Neural progenitor cell (in vitro differentiated cells): ENCODE measurements at regions not wholly inside any gene's neighbourhood (a gene's known extent, or its start where the extent isn't known, plus 50 kb on each side); places are given as distances from the start of the nearest gene placed in this dataset.

Experiments used
- DNase-seq: peaks from one replicate; pipeline ENCODE4 v3.0.0-alpha.2; 2016; ENCODE audit warnings: low spot score
- H2AFZ ChIP-seq: fragments of 200-600 bp; sonication (generic); replicated peaks from 2 replicates; pipeline ENCODE4 v1.6.1; 2016; ENCODE audit warnings: antibody characterized with exemption
- H3F3A ChIP-seq: fragments of 200-600 bp; sonication (generic); 2 replicates; pipeline ENCODE4 v1.6.1; 2016; ENCODE audit warnings: antibody characterized with exemption, low read depth
- H3K27ac ChIP-seq: fragments of 200-600 bp; sonication (generic); 2 replicates; pipeline ENCODE4 v1.5.1; 2016; ENCODE audit warnings: mild to moderate bottlenecking
- H3K27me3 ChIP-seq: fragments of 200-600 bp; sonication (generic); 2 replicates; pipeline ENCODE4 v1.6.1; 2016; ENCODE audit warnings: mild to moderate bottlenecking, moderate library complexity
- H3K36me3 ChIP-seq: fragments of 200-600 bp; sonication (generic); 2 replicates; pipeline ENCODE4 v1.5.1; 2016
- H3K4me1 ChIP-seq: fragments of 200-600 bp; sonication (generic); 2 replicates; pipeline ENCODE4 v1.6.1; 2016; ENCODE audit warnings: mixed run types
- H3K4me2 ChIP-seq: fragments of 200-600 bp; sonication (generic); 2 replicates; pipeline ENCODE4 v1.6.1; 2016
- H3K4me3 ChIP-seq: fragments of 200-600 bp; sonication (generic); 2 replicates; pipeline ENCODE4 v1.5.1; 2016
- H3K79me2 ChIP-seq: fragments of 200-600 bp; sonication (generic); 2 replicates; pipeline ENCODE4 v1.6.1; 2016; ENCODE audit warnings: low read depth
- H3K9ac ChIP-seq: fragments of 200-600 bp; sonication (generic); 2 replicates; pipeline ENCODE4 v1.6.1; 2016
- H3K9me3 ChIP-seq: fragments of 200-600 bp; sonication (generic); 2 replicates; pipeline ENCODE4 v1.5.1; 2016; ENCODE audit warnings: low read depth
- H4K20me1 ChIP-seq: fragments of 200-600 bp; sonication (generic); 2 replicates; pipeline ENCODE4 v1.6.1; 2016; ENCODE audit warnings: low read depth
- H3K27ac Mint-ChIP-seq: 3 replicates; pipeline ENCODE4 v1.8.0; 2021; ENCODE audit warnings: mixed read lengths
- H3K27me3 Mint-ChIP-seq: 2 replicates; pipeline ENCODE4 v1.8.0; 2022; ENCODE audit warnings: low read depth, mild to moderate bottlenecking, inconsistent platforms, moderate library complexity, mixed read lengths; ENCODE audit not compliant: insufficient read depth
- H3K36me3 Mint-ChIP-seq: 3 replicates; pipeline ENCODE4 v1.8.0; 2021; ENCODE audit warnings: mixed read lengths
- H3K4me1 Mint-ChIP-seq: 3 replicates; pipeline ENCODE4 v1.8.0; 2021; ENCODE audit warnings: mixed read lengths
- H3K4me3 Mint-ChIP-seq: 3 replicates; pipeline ENCODE4 v1.8.0; 2021; ENCODE audit warnings: mild to moderate bottlenecking, moderate library complexity, mixed read lengths
- H3K9me3 Mint-ChIP-seq: 3 replicates; pipeline ENCODE4 v1.8.0; 2020; ENCODE audit warnings: mixed read lengths
- CTCF ChIP-seq: fragments of 200-600 bp; sonication (generic); IDR thresholded peaks from 2 replicates; pipeline ENCODE4 v1.5.1; 2017; ENCODE audit warnings: antibody characterized with exemption, mild to moderate bottlenecking
- EZH2 ChIP-seq: fragments of 200-600 bp; sonication (generic); IDR thresholded peaks from 2 replicates; pipeline ENCODE4 v1.6.1; 2017; ENCODE audit warnings: antibody characterized with exemption, mild to moderate bottlenecking, moderate library complexity
- EZH2phosphoT487 ChIP-seq: fragments of 200-600 bp; sonication (generic); IDR thresholded peaks from 2 replicates; pipeline ENCODE4 v1.6.1; 2017; ENCODE audit warnings: antibody characterized with exemption

- H3K36me3 Mint-ChIP-seq, result no peaks in the 10 kb centered on the region
- H3F3A ChIP-seq, result no peaks in the 10 kb centered on the region
- DNase-seq, result peak; percentile 11
These were observed 325.9 kb upstream of the PABPC5 start for GRCh38 chrX:91108761-91109160.

GRCh38 chrX:91122151-91122694 is 312.4 kb upstream of the PABPC5 start:
- no peaks in the 10 kb centered on the region for H3K27me3 Mint-ChIP-seq

More at GRCh38 chrX:91108761-91109160, 325.9 kb upstream of the PABPC5 start:
- no peaks in the 10 kb centered on the region for H3K36me3 ChIP-seq
- Mint-ChIP-seq H3K9me3 (peaks cover 13% of the 10 kb centered on the region), H3K4me3 (no peak overlapping the region), H3K4me1 (peaks cover 3% of the 10 kb centered on the region), H3K27me3 (no peaks in the 10 kb centered on the region), H3K27ac (no peak overlapping the region)
- H3K27me3 ChIP-seq, result no peaks in the 10 kb centered on the region
- no peak overlapping the region for H3K4me3 ChIP-seq
- no peak overlapping the region for H3K9ac ChIP-seq
- H4K20me1 ChIP-seq, result no peaks in the 10 kb centered on the region
- no peak overlapping the region for H3K4me2 ChIP-seq
- peak overlapping the region; percentile 26 for H2AFZ ChIP-seq
- TF ChIP-seq EZH2phosphoT487 (no peak), CTCF (no peak)
- H3K9me3 ChIP-seq, result no peaks in the 10 kb centered on the region
- H3K27ac ChIP-seq, result no peak overlapping the region
- no peaks in the 10 kb centered on the region for H3K4me1 ChIP-seq
- no peaks in the 10 kb centered on the region for H3K79me2 ChIP-seq

GRCh38 chrX:91137883-91138282 is 296.8 kb upstream of the PABPC5 start:
- no peak for DNase-seq
- no peaks in the 10 kb centered on the region for H3K79me2 ChIP-seq
- H3K9ac ChIP-seq, result no peak overlapping the region
- no peak overlapping the region for H3K27ac ChIP-seq
- Mint-ChIP-seq H3K4me1 (no peaks in the 10 kb centered on the region), H3K4me3 (no peak overlapping the region), H3K27ac (no peak overlapping the region), H3K36me3 (no peaks in the 10 kb centered on the region), H3K27me3 (no peaks in the 10 kb centered on the region), H3K9me3 (peaks cover 3% of the 10 kb centered on the region)
- no peaks in the 10 kb centered on the region for H3K36me3 ChIP-seq
- H4K20me1 ChIP-seq, result no peaks in the 10 kb centered on the region
- no peaks in the 10 kb centered on the region for H3K27me3 ChIP-seq
- H3K4me1 ChIP-seq, result no peaks in the 10 kb centered on the region
- H2AFZ ChIP-seq, result no peak overlapping the region
- no peak overlapping the region for H3K4me3 ChIP-seq
- no peaks in the 10 kb centered on the region for H3K9me3 ChIP-seq
- H3K4me2 ChIP-seq, result no peak overlapping the region
- TF ChIP-seq EZH2 (no peak), CTCF (no peak), EZH2phosphoT487 (no peak)
- no peaks in the 10 kb centered on the region for H3F3A ChIP-seq

More at GRCh38 chrX:91122151-91122694, 312.4 kb upstream of the PABPC5 start:
- H3K27ac ChIP-seq, result no peak overlapping the region
- no peak overlapping the region for H3K4me3 ChIP-seq
- H3K36me3 ChIP-seq, result no peaks in the 10 kb centered on the region
- no peak for TF ChIP-seq EZH2phosphoT487
- no peak for TF ChIP-seq EZH2
- TF ChIP-seq CTCF, result no peak
- H2AFZ ChIP-seq, result no peak overlapping the region
- no peak overlapping the region for H3K4me2 ChIP-seq
- H3K79me2 ChIP-seq, result no peaks in the 10 kb centered on the region
- no peak for DNase-seq
- H3K4me1 ChIP-seq, result no peaks in the 10 kb centered on the region
- Mint-ChIP-seq H3K27ac (no peak overlapping the region), H3K9me3 (peaks cover 5% of the 10 kb centered on the region), H3K4me3 (no peak overlapping the region), H3K4me1 (peaks cover 10% of the 10 kb centered on the region), H3K36me3 (no peaks in the 10 kb centered on the region)
- no peaks in the 10 kb centered on the region for H3K27me3 ChIP-seq
- H3F3A ChIP-seq, result no peaks in the 10 kb centered on the region
- H3K9ac ChIP-seq, result no peak overlapping the region
- no peaks in the 10 kb centered on the region for H4K20me1 ChIP-seq
- no peaks in the 10 kb centered on the region for H3K9me3 ChIP-seq
